ENCODE measurements at regions not wholly inside any gene's neighbourhood (a gene's known extent, or its start where the extent isn't known, plus 50 kb on each side); places are given as distances from the start of the nearest gene placed in this dataset.

DNA sequence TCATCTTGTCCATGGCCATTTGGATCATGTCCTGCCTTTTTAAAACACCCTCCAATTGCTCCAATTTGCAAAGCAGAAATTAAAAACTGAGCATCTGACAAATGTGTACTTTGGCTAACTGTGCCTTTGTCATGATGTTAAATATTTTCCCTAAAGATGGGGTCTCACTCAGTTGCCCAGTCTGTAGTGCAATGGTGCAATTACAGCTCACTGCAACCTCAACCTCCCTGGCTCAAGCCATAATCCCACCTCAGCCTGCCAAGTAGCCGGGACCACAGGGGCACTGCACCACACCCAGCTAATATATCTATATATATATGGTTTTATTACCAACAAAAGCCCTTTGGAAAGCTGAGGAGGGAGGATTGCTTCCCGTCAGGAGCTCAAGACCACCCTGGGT, 782.7 kb downstream of the UQCRFS1 start:
- Histone ChIP-seq H3K27ac (ENCODE audit: low read depth, low read length) (no peak overlapping the region), H3K4me1 (ENCODE audit: insufficient read depth, low read length) (no peaks in the 10 kb centered on the region), H3K9me3 (ENCODE audit: control insufficient read depth in 1 of 2, low read length in 2 of 2) (no peaks in the 10 kb centered on the region), H3K4me3 (ENCODE audit: low read length in 2 of 2) (no peak overlapping the region), H3K27me3 (ENCODE audit: insufficient read depth, low read length) (no peaks in the 10 kb centered on the region), H3K36me3 (ENCODE audit: insufficient read depth, low read length) (no peaks in the 10 kb centered on the region)
- no peaks in the 10 kb centered on the region for H3K4me1 Mint-ChIP-seq
- DNase-seq: no peak
- no peaks in the 10 kb centered on the region for H3K36me3 Mint-ChIP-seq
- H3K27me3 Mint-ChIP-seq: peaks cover 0 to 2% of the 10 kb centered on the region in 2 donors
- ChIA-PET CTCF (ENCODE audit: partially characterized antibody) (no interaction called here), POLR2A (ENCODE audit: partially characterized antibody) (no interaction called here)
- intact Hi-C loops (cut with micrococcal nuclease): no loop called here
- H3K9me3 Mint-ChIP-seq: peaks cover 0 to 31% (median 14%) of the 10 kb centered on the region in 8 donors
- H3K4me3 Mint-ChIP-seq: no peak overlapping the region
- H3K27ac Mint-ChIP-seq: no peak overlapping the region

DNA sequence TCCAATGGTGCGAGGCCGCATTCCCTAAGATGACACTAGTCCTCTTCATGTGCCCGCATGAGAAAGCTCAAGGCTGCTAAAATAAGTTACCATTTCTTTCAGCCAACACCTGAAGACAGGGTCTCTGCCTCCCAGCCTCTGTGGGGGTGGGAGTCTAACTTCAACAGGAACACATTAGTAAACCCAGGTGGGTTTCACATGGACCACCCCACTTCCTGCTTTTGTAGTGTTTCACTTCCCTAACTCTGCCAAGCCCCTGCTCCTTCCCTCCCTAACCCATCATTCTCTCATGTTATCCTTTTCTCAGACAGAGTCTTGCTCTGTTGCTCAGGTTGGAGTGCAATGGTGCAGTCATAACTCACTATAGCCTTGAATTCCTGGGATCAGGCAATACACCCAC, 783.6 kb downstream of the UQCRFS1 start:
- POLR2A ChIA-PET (ENCODE audit: partially characterized antibody): no interaction called here

DNA sequence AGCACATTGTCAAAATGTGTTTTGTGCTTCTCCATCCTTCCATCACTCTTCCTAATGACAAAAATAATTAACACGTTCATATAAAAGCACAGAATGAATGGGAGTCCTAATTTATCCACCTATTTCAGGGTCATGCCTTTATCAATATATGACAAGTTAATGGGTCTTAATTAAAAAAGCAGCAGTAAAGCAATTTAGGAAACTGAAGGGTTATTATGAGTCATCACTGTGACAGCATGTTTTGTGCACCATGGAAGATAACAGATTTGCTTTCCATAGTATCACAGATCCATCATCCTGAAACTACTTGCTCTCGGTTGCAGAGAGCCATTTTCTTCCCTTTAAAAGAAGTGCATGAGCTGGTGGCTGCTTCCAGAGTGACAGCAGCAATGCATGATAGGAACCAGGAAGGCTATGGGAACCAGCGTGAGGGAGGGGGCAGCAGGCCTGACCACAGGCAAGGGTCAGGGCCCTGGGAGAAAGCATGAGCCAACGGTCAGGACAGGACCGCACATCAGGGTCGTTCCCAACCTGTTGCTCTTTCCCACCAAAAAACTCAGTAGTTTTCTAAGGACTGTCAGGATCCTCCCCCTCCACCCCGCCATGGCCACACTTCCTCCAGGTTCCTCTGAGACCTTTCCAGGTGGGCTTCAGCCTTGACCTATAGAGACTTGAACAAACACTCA, 784.1 kb downstream of the UQCRFS1 start:
- H3K4me1 ChIP-seq (ENCODE audit: insufficient read depth, low read length): no peaks in the 10 kb centered on the region
- Mint-ChIP-seq H3K36me3 (no peaks in the 10 kb centered on the region), H3K4me3 (no peak overlapping the region), H3K4me1 (no peaks in the 10 kb centered on the region), H3K27me3 (peaks cover 0 to 2% of the 10 kb centered on the region in 2 donors), H3K27ac (no peak overlapping the region), H3K9me3 (peaks cover 0 to 26% (median 12%) of the 10 kb centered on the region in 8 donors)
- no peak for DNase-seq
- H3K36me3 ChIP-seq (ENCODE audit: insufficient read depth, low read length): no peaks in the 10 kb centered on the region
- intact Hi-C loops (cut with micrococcal nuclease): no loop called here
- no peak overlapping the region for H3K27ac ChIP-seq (ENCODE audit: low read depth, low read length)
- no peak overlapping the region for H3K4me3 ChIP-seq (ENCODE audit: low read length in 2 of 2)
- ChIA-PET CTCF (ENCODE audit: partially characterized antibody) (no interaction called here), POLR2A (ENCODE audit: partially characterized antibody) (no interaction called here)
- no peaks in the 10 kb centered on the region for H3K27me3 ChIP-seq (ENCODE audit: insufficient read depth, low read length)
- H3K9me3 ChIP-seq (ENCODE audit: control insufficient read depth in 1 of 2, low read length in 2 of 2): no peaks in the 10 kb centered on the region

More for the DNA sequence above, 783.6 kb downstream of the UQCRFS1 start:
- H3K27me3 ChIP-seq (ENCODE audit: insufficient read depth, low read length): no peaks in the 10 kb centered on the region
- Mint-ChIP-seq H3K36me3 (no peaks in the 10 kb centered on the region), H3K27ac (no peak overlapping the region), H3K4me1 (no peaks in the 10 kb centered on the region), H3K9me3 (peaks cover 0 to 31% (median 14%) of the 10 kb centered on the region in 8 donors), H3K27me3 (peaks cover 0 to 2% of the 10 kb centered on the region in 2 donors), H3K4me3 (no peak overlapping the region)
- intact Hi-C loops (cut with micrococcal nuclease): no loop called here
- no peaks in the 10 kb centered on the region for H3K4me1 ChIP-seq (ENCODE audit: insufficient read depth, low read length)
- no peaks in the 10 kb centered on the region for H3K36me3 ChIP-seq (ENCODE audit: insufficient read depth, low read length)
- H3K27ac ChIP-seq (ENCODE audit: low read depth, low read length): no peak overlapping the region
- DNase-seq: no peak
- H3K4me3 ChIP-seq (ENCODE audit: low read length in 2 of 2): no peak overlapping the region
- CTCF ChIA-PET (ENCODE audit: partially characterized antibody): no interaction called here
- no peaks in the 10 kb centered on the region for H3K9me3 ChIP-seq (ENCODE audit: control insufficient read depth in 1 of 2, low read length in 2 of 2)

DNA sequence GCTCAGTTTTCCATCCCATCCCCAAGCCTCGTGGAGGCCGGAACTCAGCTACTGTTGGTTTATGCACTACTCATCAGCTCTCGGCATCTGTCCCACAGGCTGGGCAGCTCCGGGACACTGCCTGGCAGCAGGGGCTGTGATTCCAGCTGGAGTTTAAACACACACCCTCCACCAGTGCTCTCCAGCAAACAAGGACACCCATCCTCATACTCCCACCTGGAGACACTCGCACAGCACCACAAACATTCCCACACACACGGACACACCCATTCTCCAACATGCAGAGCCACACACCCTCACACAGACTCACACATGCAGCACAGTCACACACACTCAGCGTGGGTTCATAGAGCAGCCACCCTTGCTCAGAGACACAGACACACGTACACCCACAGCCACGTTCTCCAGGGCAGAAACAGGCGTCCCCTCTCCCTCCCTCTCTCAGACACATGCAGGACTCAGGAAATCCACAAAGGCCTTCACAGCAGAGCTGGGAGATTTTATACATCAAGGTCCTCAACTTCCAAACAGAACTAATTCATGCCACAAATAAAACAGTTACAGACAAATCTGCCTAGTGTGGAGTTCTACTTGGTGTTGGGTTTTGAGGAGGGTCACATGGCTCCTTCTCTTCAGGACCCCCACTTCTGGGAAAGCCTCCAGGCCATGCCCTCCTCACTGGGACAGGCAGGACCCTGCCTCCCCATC, 785.4 kb downstream of the UQCRFS1 start:
- no peaks in the 10 kb centered on the region for H3K4me1 Mint-ChIP-seq
- H3K9me3 ChIP-seq (ENCODE audit: control insufficient read depth in 1 of 2, low read length in 2 of 2): no peaks in the 10 kb centered on the region
- intact Hi-C loops (cut with micrococcal nuclease): no loop called here
- no peak overlapping the region for H3K27ac Mint-ChIP-seq
- no peaks in the 10 kb centered on the region for H3K4me1 ChIP-seq (ENCODE audit: insufficient read depth, low read length)
- H3K4me3 ChIP-seq (ENCODE audit: low read length in 2 of 2): no peak overlapping the region
- H3K36me3 Mint-ChIP-seq: no peaks in the 10 kb centered on the region
- H3K27me3 Mint-ChIP-seq: peaks cover 0 to 1% of the 10 kb centered on the region in 2 donors
- H3K4me3 Mint-ChIP-seq: no peak overlapping the region
- POLR2A ChIA-PET (ENCODE audit: partially characterized antibody): no interaction called here
- no peaks in the 10 kb centered on the region for H3K36me3 ChIP-seq (ENCODE audit: insufficient read depth, low read length)
- no peak overlapping the region for H3K27ac ChIP-seq (ENCODE audit: low read depth, low read length)
- CTCF ChIA-PET (ENCODE audit: partially characterized antibody): no interaction called here
- peaks cover 0 to 18% (median 8%) of the 10 kb centered on the region in 8 donors for H3K9me3 Mint-ChIP-seq
- H3K27me3 ChIP-seq (ENCODE audit: insufficient read depth, low read length): no peaks in the 10 kb centered on the region
- DNase-seq: no peak

DNA sequence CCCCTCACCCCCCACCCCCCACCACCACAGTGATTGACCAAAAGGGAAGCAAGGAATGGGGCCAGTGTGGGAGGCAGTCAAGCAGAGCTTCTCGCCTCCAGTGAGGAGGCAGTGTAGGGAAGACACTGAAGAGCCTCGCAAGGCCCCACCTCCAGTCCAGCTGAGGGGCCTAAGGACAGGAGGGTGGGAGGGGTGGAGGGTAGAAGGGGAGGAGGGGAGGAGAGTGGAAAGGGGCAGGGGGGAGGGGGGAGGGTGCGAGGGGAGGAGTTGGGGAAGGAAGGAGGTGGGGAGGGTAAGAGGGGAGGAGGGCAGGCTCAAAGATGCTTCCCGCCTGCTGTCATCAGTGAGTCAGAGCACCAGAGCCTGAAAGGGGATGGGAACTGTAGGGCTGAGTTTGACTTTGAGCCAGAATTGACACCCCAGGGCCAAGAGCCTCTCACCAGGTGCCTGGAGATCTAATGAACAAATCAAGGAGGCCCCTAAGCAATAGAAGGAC, 786.2 kb downstream of the UQCRFS1 start:
- Mint-ChIP-seq H3K36me3 (no peaks in the 10 kb centered on the region), H3K9me3 (peaks cover 0 to 13% (median 5%) of the 10 kb centered on the region in 8 donors), H3K27me3 (peaks cover 0 to 1% of the 10 kb centered on the region in 2 donors), H3K27ac (no peak overlapping the region), H3K4me1 (no peaks in the 10 kb centered on the region), H3K4me3 (no peak overlapping the region)
- H3K9me3 ChIP-seq (ENCODE audit: control insufficient read depth in 1 of 2, low read length in 2 of 2): no peaks in the 10 kb centered on the region
- no peak overlapping the region for H3K4me3 ChIP-seq (ENCODE audit: low read length in 2 of 2)
- no peak overlapping the region for H3K27ac ChIP-seq (ENCODE audit: low read depth, low read length)
- no peak for DNase-seq
- no peaks in the 10 kb centered on the region for H3K36me3 ChIP-seq (ENCODE audit: insufficient read depth, low read length)
- H3K27me3 ChIP-seq (ENCODE audit: insufficient read depth, low read length): no peaks in the 10 kb centered on the region
- CTCF ChIA-PET (ENCODE audit: partially characterized antibody): no interaction called here
- no peaks in the 10 kb centered on the region for H3K4me1 ChIP-seq (ENCODE audit: insufficient read depth, low read length)
- POLR2A ChIA-PET (ENCODE audit: partially characterized antibody): no interaction called here
- intact Hi-C loops (cut with micrococcal nuclease): no loop called here

DNA sequence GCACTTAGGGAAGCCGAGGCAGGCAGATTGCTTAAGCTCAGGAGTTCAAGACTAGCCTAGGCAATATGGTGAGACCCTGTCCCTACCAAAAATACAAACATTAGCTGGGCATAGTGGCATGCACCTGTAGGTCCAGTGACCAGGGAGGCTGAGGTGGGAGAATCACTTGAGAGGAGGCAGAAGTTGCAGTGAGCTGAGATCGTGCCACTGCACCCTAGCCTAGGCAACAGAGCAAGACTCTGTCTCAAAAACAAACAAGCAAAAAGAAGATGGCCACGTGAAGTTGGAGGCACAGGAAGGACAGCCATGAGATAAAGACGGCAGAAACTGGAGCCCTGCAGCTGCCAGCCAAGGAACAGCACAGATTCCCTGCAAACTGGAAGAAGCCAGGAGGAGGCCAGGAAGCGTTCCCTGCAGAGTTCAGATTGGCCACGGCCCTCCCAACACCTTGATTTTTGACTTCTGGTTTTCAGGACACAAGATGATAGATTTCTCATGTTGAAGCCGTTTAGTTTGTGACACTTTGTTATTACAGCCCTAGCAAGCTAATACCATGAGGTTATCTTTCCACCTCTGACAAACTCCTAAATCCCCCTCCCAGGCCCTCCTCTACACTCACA, 786.7 kb downstream of the UQCRFS1 start:
- H3K4me1 Mint-ChIP-seq: no peaks in the 10 kb centered on the region
- intact Hi-C loops (cut with micrococcal nuclease): no loop called here
- Histone ChIP-seq H3K4me3 (ENCODE audit: low read length in 2 of 2) (no peak overlapping the region), H3K4me1 (ENCODE audit: insufficient read depth, low read length) (no peaks in the 10 kb centered on the region), H3K27ac (ENCODE audit: low read depth, low read length) (no peak overlapping the region), H3K36me3 (ENCODE audit: insufficient read depth, low read length) (no peaks in the 10 kb centered on the region), H3K9me3 (ENCODE audit: control insufficient read depth in 1 of 2, low read length in 2 of 2) (no peaks in the 10 kb centered on the region), H3K27me3 (ENCODE audit: insufficient read depth, low read length) (no peaks in the 10 kb centered on the region)
- H3K4me3 Mint-ChIP-seq: no peak overlapping the region
- no peaks in the 10 kb centered on the region for H3K36me3 Mint-ChIP-seq
- no peak overlapping the region for H3K27ac Mint-ChIP-seq
- CTCF ChIA-PET (ENCODE audit: partially characterized antibody): no interaction called here
- H3K9me3 Mint-ChIP-seq: peaks cover 0 to 12% (median 5%) of the 10 kb centered on the region in 8 donors
- POLR2A ChIA-PET (ENCODE audit: partially characterized antibody): no interaction called here
- H3K27me3 Mint-ChIP-seq: peaks cover 0 to 1% of the 10 kb centered on the region in 2 donors
- DNase-seq: no peak

DNA sequence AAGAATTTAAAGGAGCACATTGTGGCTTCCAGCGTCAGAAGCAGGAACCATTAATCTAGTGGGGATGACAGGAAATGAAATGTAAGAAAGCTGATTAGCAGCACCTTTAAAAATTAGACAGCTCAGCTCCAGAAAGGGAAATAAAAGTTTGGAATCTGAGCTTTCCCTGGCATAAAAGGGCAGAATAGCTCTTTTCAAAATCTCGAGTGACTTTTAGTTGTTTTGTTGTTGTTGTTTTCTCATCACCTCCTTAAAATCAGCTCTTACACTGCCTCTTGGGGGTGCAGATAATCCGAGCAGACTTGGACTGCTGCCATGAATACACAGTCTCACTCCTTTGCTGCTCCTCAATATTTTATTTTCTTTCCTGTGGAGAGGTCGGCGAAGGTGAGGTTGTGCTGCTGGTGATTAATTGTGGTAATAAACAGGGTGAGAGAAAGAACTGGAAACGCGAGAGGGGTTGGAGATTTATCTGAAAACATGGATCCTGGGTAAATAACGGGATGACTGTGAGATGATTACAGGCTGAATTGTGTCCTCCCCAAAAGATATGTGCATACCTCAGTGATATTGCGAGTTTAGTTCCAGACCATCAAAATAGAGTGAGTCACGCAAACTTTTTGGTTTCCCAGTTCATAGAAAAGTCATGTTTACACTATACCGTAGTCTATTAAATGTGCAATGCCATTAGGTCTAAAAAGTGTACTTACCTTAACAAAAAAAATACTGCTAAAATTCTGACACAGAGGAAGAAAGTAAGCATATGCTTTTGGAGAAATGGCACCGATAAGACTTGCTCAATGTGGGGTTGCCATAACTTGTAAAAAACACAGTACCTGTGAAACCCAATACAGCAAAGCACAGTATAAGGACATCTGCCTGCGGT, 787.7 kb downstream of the UQCRFS1 start:
- Mint-ChIP-seq H3K4me3 (no peak overlapping the region), H3K36me3 (no peaks in the 10 kb centered on the region), H3K27ac (no peak overlapping the region), H3K27me3 (peaks cover 0 to 2% of the 10 kb centered on the region in 2 donors), H3K4me1 (no peaks in the 10 kb centered on the region), H3K9me3 (peaks cover 0 to 12% (median 5%) of the 10 kb centered on the region in 8 donors)
- Histone ChIP-seq H3K27ac (ENCODE audit: low read depth, low read length) (no peak overlapping the region), H3K4me1 (ENCODE audit: insufficient read depth, low read length) (no peaks in the 10 kb centered on the region), H3K27me3 (ENCODE audit: insufficient read depth, low read length) (no peaks in the 10 kb centered on the region), H3K36me3 (ENCODE audit: insufficient read depth, low read length) (no peaks in the 10 kb centered on the region), H3K9me3 (ENCODE audit: control insufficient read depth in 1 of 2, low read length in 2 of 2) (no peaks in the 10 kb centered on the region), H3K4me3 (ENCODE audit: low read length in 2 of 2) (no peak overlapping the region)
- ChIA-PET POLR2A (ENCODE audit: partially characterized antibody) (no interaction called here), CTCF (ENCODE audit: partially characterized antibody) (no interaction called here)
- no peak for DNase-seq
- intact Hi-C loops (cut with micrococcal nuclease): no loop called here
